ENCODE measurements at regions not wholly inside any gene's neighbourhood (a gene's known extent, or its start where the extent isn't known, plus 50 kb on each side); places are given as distances from the start of the nearest gene placed in this dataset.

GRCh38 chr15:38894243-38894948 is 329.8 kb upstream of the RASGRP1 start:
- no peak for DNase-seq

- DNase-seq, result no peak
Measured at GRCh38 chr15:38895326-38896255, 331.0 kb upstream of the RASGRP1 start.

GRCh38 chr15:38896647-38897046 is 332.0 kb upstream of the RASGRP1 start:
- no peak for DNase-seq

- DNase-seq, result no peak
Measured at GRCh38 chr15:38897551-38897950, 332.9 kb upstream of the RASGRP1 start.

GRCh38 chr15:38898236-38898635 is 333.6 kb upstream of the RASGRP1 start:
- DNase-seq, result no peak

- no peak for DNase-seq
Measured at GRCh38 chr15:38899300-38899699, 334.7 kb upstream of the RASGRP1 start.

GRCh38 chr15:38904298-38904697 is 339.7 kb upstream of the RASGRP1 start:
- DNase-seq, result no peak

GRCh38 chr15:38905632-38906031 is 341.0 kb upstream of the RASGRP1 start:
- no peak for DNase-seq

GRCh38 chr15:38920966-38921365 is 356.4 kb upstream of the RASGRP1 start:
- no peak for DNase-seq

- DNase-seq, result no peak
Measured at GRCh38 chr15:38921471-38921870, 356.9 kb upstream of the RASGRP1 start.

GRCh38 chr15:38928431-38928830 is 363.8 kb upstream of the RASGRP1 start:
- DNase-seq, result no peak

- DNase-seq, result no peak
Measured at GRCh38 chr15:38930851-38931572, 366.4 kb upstream of the RASGRP1 start.

GRCh38 chr15:38941399-38941953 is 376.9 kb upstream of the RASGRP1 start:
- DNase-seq, result peak; percentile 76

GRCh38 chr15:38944536-38944935 is 379.9 kb upstream of the RASGRP1 start:
- DNase-seq, result no peak

- DNase-seq, result no peak
Measured at GRCh38 chr15:38945551-38946298, 381.1 kb upstream of the RASGRP1 start.

- no peak for DNase-seq
Measured at GRCh38 chr15:38954090-38954489, 389.5 kb upstream of the RASGRP1 start.

GRCh38 chr15:38961456-38961855 is 396.8 kb upstream of the RASGRP1 start:
- DNase-seq, result no peak

- no peak for DNase-seq
Measured at GRCh38 chr15:38961931-38962330, 397.3 kb upstream of the RASGRP1 start.

GRCh38 chr15:38972831-38973230 is 408.2 kb upstream of the RASGRP1 start:
- no peak for DNase-seq

GRCh38 chr15:38975282-38975990 is 410.8 kb upstream of the RASGRP1 start:
- no peak for DNase-seq

GRCh38 chr15:38991126-38991525 is 426.5 kb upstream of the RASGRP1 start:
- DNase-seq, result peak; percentile 28

- no peak for DNase-seq
Measured at GRCh38 chr15:38991701-38992100, 427.1 kb upstream of the RASGRP1 start.

All from NCI-H82 (cell line).